Uterus (tissue), 2 donors: ENCODE measurements at regions not wholly inside any gene's neighbourhood (a gene's known extent, or its start where the extent isn't known, plus 50 kb on each side); places are given as distances from the start of the nearest gene placed in this dataset.

ENCODE experiments used
- CTCF ChIP-seq, 4 experiments: fragments of 200-600 bp in 2 of 4; fragments of 450-650 bp in 2 of 4; sonication (generic) in 2 of 4; IDR thresholded peaks; one replicate each; pipeline ENCODE4 v1.5.1; 2016 to 2019; ENCODE audit warnings: antibody characterized with exemption in 4 of 4, mild to moderate bottlenecking in 2 of 4, moderate library complexity in 1 of 4
- POLR2A ChIP-seq, 2 donors: fragments of 450-650 bp; IDR thresholded peaks; one replicate each; pipeline ENCODE4 v1.6.1; 2016; ENCODE audit warnings: antibody characterized with exemption in 2 of 2, mild to moderate bottlenecking in 1 of 2, moderate library complexity in 1 of 2

GRCh38 chr20:39939241-39939865, 749.7 kb downstream of the MAFB start:
- TF ChIP-seq CTCF (IDR thresholded peaks at IDR 0.05), result no peak
- no peak for TF ChIP-seq POLR2A (IDR thresholded peaks at IDR 0.05)
